Activated T-helper 1 cell treated with Interleukin-2 at 50 U/mL for 16 hours (primary cell): ENCODE measurements at regions not wholly inside any gene's neighbourhood (a gene's known extent, or its start where the extent isn't known, plus 50 kb on each side); places are given as distances from the start of the nearest gene placed in this dataset.

Experiments used
- DNase-seq: peaks from one replicate; pipeline ENCODE4 v3.0.0-alpha.2; 2020; ENCODE audit warnings: low read depth

DNA sequence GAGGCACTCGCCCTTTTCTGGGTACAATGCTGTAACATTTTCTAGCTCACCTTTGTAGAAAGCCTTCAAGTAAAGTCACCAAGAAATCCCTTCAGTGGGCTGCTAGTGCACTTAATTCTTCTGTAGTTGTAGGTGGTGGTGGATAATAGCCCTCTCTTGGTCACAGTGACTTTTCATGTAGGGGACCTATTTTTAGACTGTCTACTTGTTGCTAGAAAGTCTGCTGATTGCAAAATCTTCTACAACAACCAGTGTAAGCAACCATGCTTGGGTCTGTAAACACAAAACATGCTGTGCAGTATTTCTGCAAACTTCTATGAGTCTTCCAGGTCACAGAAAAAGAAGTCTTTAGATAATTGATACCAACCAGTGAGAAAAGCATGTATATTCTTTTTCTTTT lies 55.6 kb downstream of the PBDC1 start:
- DNase-seq, result no peak

DNA sequence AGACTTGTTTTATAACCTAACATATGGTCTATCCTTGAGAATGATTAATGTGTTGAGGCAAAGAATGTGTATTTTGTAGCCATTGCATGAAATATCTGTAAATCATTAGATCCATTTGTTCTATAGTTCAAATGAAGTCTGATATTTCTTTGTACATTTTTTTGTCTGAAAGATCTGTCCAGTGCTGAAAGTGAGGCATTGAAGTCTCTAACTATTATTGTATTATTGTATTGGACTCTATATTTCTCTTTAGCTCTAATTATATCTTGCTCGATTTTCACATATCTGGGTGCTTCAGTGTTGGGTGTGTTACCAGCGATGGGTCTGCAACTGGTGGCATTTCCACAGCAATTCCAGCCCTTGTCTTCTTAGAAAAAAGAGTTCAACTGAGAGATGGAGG lies 76.0 kb downstream of the PBDC1 start:
- no peak for DNase-seq

- peak; percentile 2 for DNase-seq
These were observed 80.6 kb downstream of the PBDC1 start for GRCh38 chrX:76253432-76253831.

GRCh38 chrX:76279007-76279406 lies 106.1 kb downstream of the PBDC1 start:
- DNase-seq, result peak; percentile 3
